GM19463 (cell line): ENCODE measurements at regions not wholly inside any gene's neighbourhood (a gene's known extent, or its start where the extent isn't known, plus 50 kb on each side); places are given as distances from the start of the nearest gene placed in this dataset.

Source experiments
- ATAC-seq: cut with Tn5 transposase; IDR thresholded peaks from one replicate; pipeline ENCODE4 v1.9.1; 2021; ENCODE audit warnings: mild to moderate bottlenecking, moderate library complexity; ENCODE audit not compliant: unreplicated experiment

GRCh38 chr13:29959603-29960002, 109.2 kb upstream of the UBL3 start:
- no peak for ATAC-seq

GRCh38 chr13:29959086-29959485, 108.7 kb upstream of the UBL3 start:
- ATAC-seq = no peak

- no peak for ATAC-seq
Measured at GRCh38 chr13:29958476-29958875, 108.1 kb upstream of the UBL3 start.

- no peak for ATAC-seq
Measured at GRCh38 chr13:29957320-29957719, 106.9 kb upstream of the UBL3 start.

GRCh38 chr13:29956853-29957252, 106.4 kb upstream of the UBL3 start:
- no peak for ATAC-seq

GRCh38 chr13:29955137-29955650, 104.8 kb upstream of the UBL3 start:
- no peak for ATAC-seq

- no peak for ATAC-seq
Measured at GRCh38 chr13:29954082-29955028, 103.9 kb upstream of the UBL3 start.

GRCh38 chr13:29953542-29953941, 103.1 kb upstream of the UBL3 start:
- ATAC-seq = no peak

GRCh38 chr13:29952245-29952644, 101.8 kb upstream of the UBL3 start:
- no peak for ATAC-seq

- no peak for ATAC-seq
Measured at GRCh38 chr13:29948791-29949190, 98.4 kb upstream of the UBL3 start.

GRCh38 chr13:29948244-29948643, 97.8 kb upstream of the UBL3 start:
- ATAC-seq = no peak

- no peak for ATAC-seq
Measured at GRCh38 chr13:29947839-29948238, 97.4 kb upstream of the UBL3 start.

- no peak for ATAC-seq
Measured at GRCh38 chr13:29946093-29946492, 95.7 kb upstream of the UBL3 start.

- ATAC-seq = no peak
Measured at GRCh38 chr13:29943686-29944085, 93.3 kb upstream of the UBL3 start.

- no peak for ATAC-seq
Measured at GRCh38 chr13:29943273-29943672, 92.9 kb upstream of the UBL3 start.

GRCh38 chr13:29940715-29941114, 90.3 kb upstream of the UBL3 start:
- no peak for ATAC-seq

- no peak for ATAC-seq
Measured at GRCh38 chr13:29939158-29939557, 88.7 kb upstream of the UBL3 start.

- ATAC-seq = no peak
Measured at GRCh38 chr13:29937841-29938240, 87.4 kb upstream of the UBL3 start.

- no peak for ATAC-seq
Measured at GRCh38 chr13:29937379-29937778, 87.0 kb upstream of the UBL3 start.

GRCh38 chr13:29936956-29937355, 86.5 kb upstream of the UBL3 start:
- no peak for ATAC-seq

GRCh38 chr13:29936051-29936813, 85.8 kb upstream of the UBL3 start:
- no peak for ATAC-seq
